ENCODE measurements at regions not wholly inside any gene's neighbourhood (a gene's known extent, or its start where the extent isn't known, plus 50 kb on each side); places are given as distances from the start of the nearest gene placed in this dataset.

DNA sequence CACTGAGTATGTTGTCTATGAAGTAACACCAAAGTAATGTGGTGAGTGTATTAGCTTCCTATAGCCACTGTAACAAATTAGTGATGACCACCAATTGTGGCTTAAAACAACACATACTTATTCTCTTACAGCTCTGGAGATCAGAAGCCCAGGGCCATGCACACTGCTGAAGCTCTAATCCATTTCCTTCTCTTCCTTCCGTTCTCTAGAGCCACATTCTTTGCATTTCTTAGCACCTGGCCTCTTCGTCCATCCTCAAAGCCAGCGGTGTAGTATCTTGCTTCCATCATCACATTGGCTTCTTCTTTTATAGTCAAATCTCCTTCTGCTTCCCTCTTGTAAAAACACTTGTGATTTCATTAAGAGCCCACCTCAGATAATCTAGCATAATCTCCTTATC lies 230.3 kb upstream of the RFX3 start:
- DNase-seq (ENCODE audit: low read depth, low spot score) (no peak), ATAC-seq (no peak)
- H3K79me2 ChIP-seq (ENCODE audit: insufficient read depth, low read length): no peaks in the 10 kb centered on the region
- no peak overlapping the region for H2AFZ ChIP-seq (ENCODE audit: low read depth, low read length, poor library complexity, severe bottlenecking)
- no peaks in the 10 kb centered on the region for H3K36me3 ChIP-seq (ENCODE audit: control insufficient read depth in 1 of 2, insufficient read depth in 2 of 2, low read length in 2 of 2)
- H3K9me3 ChIP-seq (ENCODE audit: control insufficient read depth in 1 of 2, insufficient read depth in 1 of 2, low read depth in 1 of 2, low read length in 2 of 2): no peaks in the 10 kb centered on the region
- H3K27ac ChIP-seq (ENCODE audit: low read depth, low read length): no peak overlapping the region
- ChIA-PET CTCF (no interaction called here), POLR2A (no interaction called here), RAD21 (ENCODE audit: low non-redundant PET in 1 of 2, low total read pairs in 2 of 2, uncharacterized antibody in 2 of 2, unreplicated experiment in 2 of 2) (no interaction called here)
- no peak overlapping the region for H3K9ac ChIP-seq (ENCODE audit: low read length)
- H3K4me1 ChIP-seq (ENCODE audit: control insufficient read depth in 1 of 2, insufficient read depth in 2 of 2, low read length in 2 of 2): no peaks in the 10 kb centered on the region
- TF ChIP-seq, protein P1, sequence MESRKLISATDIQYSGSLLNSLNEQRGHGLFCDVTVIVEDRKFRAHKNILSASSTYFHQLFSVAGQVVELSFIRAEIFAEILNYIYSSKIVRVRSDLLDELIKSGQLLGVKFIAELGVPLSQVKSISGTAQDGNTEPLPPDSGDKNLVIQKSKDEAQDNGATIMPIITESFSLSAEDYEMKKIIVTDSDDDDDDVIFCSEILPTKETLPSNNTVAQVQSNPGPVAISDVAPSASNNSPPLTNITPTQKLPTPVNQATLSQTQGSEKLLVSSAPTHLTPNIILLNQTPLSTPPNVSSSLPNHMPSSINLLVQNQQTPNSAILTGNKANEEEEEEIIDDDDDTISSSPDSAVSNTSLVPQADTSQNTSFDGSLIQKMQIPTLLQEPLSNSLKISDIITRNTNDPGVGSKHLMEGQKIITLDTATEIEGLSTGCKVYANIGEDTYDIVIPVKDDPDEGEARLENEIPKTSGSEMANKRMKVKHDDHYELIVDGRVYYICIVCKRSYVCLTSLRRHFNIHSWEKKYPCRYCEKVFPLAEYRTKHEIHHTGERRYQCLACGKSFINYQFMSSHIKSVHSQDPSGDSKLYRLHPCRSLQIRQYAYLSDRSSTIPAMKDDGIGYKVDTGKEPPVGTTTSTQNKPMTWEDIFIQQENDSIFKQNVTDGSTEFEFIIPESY (IDR thresholded peaks at IDR 0.05; ENCODE audit: extremely low read depth, insufficient replicate concordance, low read length): no peak
- TF ChIP-seq ZFX (IDR thresholded peaks at IDR 0.05) (no peak), ELF1 (IDR thresholded peaks at IDR 0.05; ENCODE audit: borderline replicate concordance, low read depth) (no peak), ZNF274 (IDR thresholded peaks at IDR 0.05; ENCODE audit: low read depth, low read length) (no peak), SP1 (IDR thresholded peaks at IDR 0.05; ENCODE audit: low read depth) (no peak), CBX3 (IDR thresholded peaks at IDR 0.05; ENCODE audit: low read depth) (no peak)
- H4K20me1 ChIP-seq (ENCODE audit: insufficient read depth): no peaks in the 10 kb centered on the region
- no peaks in the 10 kb centered on the region for H3K9me2 ChIP-seq (ENCODE audit: insufficient read depth)
- H3K4me2 ChIP-seq (ENCODE audit: low read length): no peak overlapping the region
- no peak overlapping the region for H3K4me3 ChIP-seq (replicated peaks in 1 of 2; ENCODE audit: low read depth in 1 of 2, low read length in 2 of 2)
- intact Hi-C loops (cut with micrococcal nuclease): no loop called here
- H3K27me3 ChIP-seq (ENCODE audit: insufficient read depth, low read length): no peaks in the 10 kb centered on the region
- BruUV-seq (replicated peaks): no TSS peak

DNA sequence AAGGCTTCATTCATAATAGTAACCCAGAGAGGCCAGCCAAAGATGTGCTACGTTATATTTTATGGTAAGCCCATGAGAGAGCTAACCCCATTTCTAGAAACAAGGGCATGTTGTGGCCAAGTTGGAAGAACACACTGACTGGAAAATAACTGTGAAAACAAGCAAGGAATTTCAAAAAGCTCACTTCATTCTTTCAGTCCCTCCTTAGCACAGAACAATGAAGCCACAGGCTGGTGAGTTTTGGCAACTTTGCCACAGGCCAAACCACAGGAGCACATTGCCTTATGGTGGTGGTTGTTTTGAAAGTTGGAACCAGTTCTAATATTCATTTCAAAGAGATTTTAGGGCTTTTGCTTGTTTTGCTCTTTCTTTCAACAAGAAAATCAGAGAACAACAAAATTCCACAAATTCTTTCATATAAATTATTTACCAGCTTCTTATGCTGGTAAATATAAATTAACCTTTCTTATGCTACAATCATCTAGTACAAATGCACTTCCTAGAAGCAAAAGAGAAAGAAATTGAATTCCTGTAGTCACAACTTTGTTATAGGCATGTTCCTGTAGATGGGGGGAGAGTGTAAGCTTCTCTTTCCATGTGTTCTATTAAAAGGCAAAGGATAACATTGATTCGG lies 225.4 kb upstream of the RFX3 start:
- Histone ChIP-seq H3K4me3 (replicated peaks in 1 of 2; ENCODE audit: low read depth in 1 of 2, low read length in 2 of 2) (no peak overlapping the region), H3K9me2 (ENCODE audit: insufficient read depth) (no peaks in the 10 kb centered on the region), H3K4me2 (ENCODE audit: low read length) (no peak overlapping the region), H3K27ac (ENCODE audit: low read depth, low read length) (no peak overlapping the region), H3K79me2 (ENCODE audit: insufficient read depth, low read length) (no peaks in the 10 kb centered on the region), H3K4me1 (ENCODE audit: control insufficient read depth in 1 of 2, insufficient read depth in 2 of 2, low read length in 2 of 2) (peaks cover 3 to 11% of the 10 kb centered on the region in 2 experiments; a peak in 3 of 4 replicates), H4K20me1 (ENCODE audit: insufficient read depth) (no peaks in the 10 kb centered on the region), H3K9ac (ENCODE audit: low read length) (no peak overlapping the region), H3K36me3 (ENCODE audit: control insufficient read depth in 1 of 2, insufficient read depth in 2 of 2, low read length in 2 of 2) (no peaks in the 10 kb centered on the region), H3K9me3 (ENCODE audit: control insufficient read depth in 1 of 2, insufficient read depth in 1 of 2, low read depth in 1 of 2, low read length in 2 of 2) (no peaks in the 10 kb centered on the region), H2AFZ (ENCODE audit: low read depth, low read length, poor library complexity, severe bottlenecking) (no peak overlapping the region), H3K27me3 (ENCODE audit: insufficient read depth, low read length) (no peaks in the 10 kb centered on the region)
- no peak for DNase-seq (ENCODE audit: low read depth, low spot score)
- no TSS peak for BruUV-seq (replicated peaks)
- ChIA-PET POLR2A (no interaction called here), CTCF (no interaction called here), RAD21 (ENCODE audit: low non-redundant PET in 1 of 2, low total read pairs in 2 of 2, uncharacterized antibody in 2 of 2, unreplicated experiment in 2 of 2) (no interaction called here)
- ATAC-seq: no peak
- intact Hi-C loops (cut with micrococcal nuclease): no loop called here
- TF ChIP-seq, protein P2, sequence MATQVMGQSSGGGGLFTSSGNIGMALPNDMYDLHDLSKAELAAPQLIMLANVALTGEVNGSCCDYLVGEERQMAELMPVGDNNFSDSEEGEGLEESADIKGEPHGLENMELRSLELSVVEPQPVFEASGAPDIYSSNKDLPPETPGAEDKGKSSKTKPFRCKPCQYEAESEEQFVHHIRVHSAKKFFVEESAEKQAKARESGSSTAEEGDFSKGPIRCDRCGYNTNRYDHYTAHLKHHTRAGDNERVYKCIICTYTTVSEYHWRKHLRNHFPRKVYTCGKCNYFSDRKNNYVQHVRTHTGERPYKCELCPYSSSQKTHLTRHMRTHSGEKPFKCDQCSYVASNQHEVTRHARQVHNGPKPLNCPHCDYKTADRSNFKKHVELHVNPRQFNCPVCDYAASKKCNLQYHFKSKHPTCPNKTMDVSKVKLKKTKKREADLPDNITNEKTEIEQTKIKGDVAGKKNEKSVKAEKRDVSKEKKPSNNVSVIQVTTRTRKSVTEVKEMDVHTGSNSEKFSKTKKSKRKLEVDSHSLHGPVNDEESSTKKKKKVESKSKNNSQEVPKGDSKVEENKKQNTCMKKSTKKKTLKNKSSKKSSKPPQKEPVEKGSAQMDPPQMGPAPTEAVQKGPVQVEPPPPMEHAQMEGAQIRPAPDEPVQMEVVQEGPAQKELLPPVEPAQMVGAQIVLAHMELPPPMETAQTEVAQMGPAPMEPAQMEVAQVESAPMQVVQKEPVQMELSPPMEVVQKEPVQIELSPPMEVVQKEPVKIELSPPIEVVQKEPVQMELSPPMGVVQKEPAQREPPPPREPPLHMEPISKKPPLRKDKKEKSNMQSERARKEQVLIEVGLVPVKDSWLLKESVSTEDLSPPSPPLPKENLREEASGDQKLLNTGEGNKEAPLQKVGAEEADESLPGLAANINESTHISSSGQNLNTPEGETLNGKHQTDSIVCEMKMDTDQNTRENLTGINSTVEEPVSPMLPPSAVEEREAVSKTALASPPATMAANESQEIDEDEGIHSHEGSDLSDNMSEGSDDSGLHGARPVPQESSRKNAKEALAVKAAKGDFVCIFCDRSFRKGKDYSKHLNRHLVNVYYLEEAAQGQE (IDR thresholded peaks at IDR 0.05; ENCODE audit: low read depth): no peak
- TF ChIP-seq, protein P1 (IDR thresholded peaks at IDR 0.05; ENCODE audit: extremely low read depth, insufficient replicate concordance, low read length): no peak
- TF ChIP-seq ELF1 (IDR thresholded peaks at IDR 0.05; ENCODE audit: borderline replicate concordance, low read depth): no peak
- TF ChIP-seq TCF7L2 (IDR thresholded peaks at IDR 0.05; ENCODE audit: borderline replicate concordance, extremely low read depth, insufficient read depth, insufficient read length): no peak
- no peak for TF ChIP-seq CEBPB (IDR thresholded peaks at IDR 0.05; ENCODE audit: low read depth)
- TF ChIP-seq YY1 (IDR thresholded peaks at IDR 0.05; ENCODE audit: extremely low read depth, insufficient replicate concordance, low read depth, low read length): no peak
- no peak for TF ChIP-seq RAD21 (IDR thresholded peaks at IDR 0.05; ENCODE audit: low read depth)
- TF ChIP-seq SRF (IDR thresholded peaks at IDR 0.05; ENCODE audit: low read depth): no peak
